ENCODE measurements at regions not wholly inside any gene's neighbourhood (a gene's known extent, or its start where the extent isn't known, plus 50 kb on each side); places are given as distances from the start of the nearest gene placed in this dataset.

DNA sequence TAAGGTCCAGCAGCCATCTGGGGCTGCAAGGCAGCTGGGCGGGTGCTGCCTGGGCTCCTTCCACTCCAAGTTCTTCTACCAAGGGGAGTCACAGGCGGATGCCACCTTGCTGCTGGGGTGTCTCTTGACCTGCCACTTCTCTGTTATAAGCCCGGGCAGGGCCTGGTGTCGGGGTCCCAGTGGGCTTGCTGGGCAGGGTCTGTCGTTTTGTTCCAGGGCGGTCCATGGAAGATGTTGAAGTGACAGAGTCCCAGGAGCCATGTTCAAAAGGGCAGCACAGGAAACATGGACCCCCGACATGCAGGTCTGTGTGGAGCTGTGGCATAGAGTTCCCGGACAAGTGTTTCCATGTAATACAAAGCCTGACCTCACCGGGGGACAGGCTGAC, 91.1 kb downstream of the TNFRSF13B start:
- TF ChIP-seq, protein P1, sequence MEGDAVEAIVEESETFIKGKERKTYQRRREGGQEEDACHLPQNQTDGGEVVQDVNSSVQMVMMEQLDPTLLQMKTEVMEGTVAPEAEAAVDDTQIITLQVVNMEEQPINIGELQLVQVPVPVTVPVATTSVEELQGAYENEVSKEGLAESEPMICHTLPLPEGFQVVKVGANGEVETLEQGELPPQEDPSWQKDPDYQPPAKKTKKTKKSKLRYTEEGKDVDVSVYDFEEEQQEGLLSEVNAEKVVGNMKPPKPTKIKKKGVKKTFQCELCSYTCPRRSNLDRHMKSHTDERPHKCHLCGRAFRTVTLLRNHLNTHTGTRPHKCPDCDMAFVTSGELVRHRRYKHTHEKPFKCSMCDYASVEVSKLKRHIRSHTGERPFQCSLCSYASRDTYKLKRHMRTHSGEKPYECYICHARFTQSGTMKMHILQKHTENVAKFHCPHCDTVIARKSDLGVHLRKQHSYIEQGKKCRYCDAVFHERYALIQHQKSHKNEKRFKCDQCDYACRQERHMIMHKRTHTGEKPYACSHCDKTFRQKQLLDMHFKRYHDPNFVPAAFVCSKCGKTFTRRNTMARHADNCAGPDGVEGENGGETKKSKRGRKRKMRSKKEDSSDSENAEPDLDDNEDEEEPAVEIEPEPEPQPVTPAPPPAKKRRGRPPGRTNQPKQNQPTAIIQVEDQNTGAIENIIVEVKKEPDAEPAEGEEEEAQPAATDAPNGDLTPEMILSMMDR (IDR thresholded peaks at IDR 0.05) = no peak
- TF ChIP-seq POLR2A (IDR thresholded peaks at IDR 0.05) (no peak), POLR2AphosphoS5 (IDR thresholded peaks at IDR 0.05) (no peak)

Measured in breast epithelium (tissue), 3 donors.